NCI-H526 treated with DMSO at 0.1 percent for 48 hours (cell line): ENCODE measurements at regions not wholly inside any gene's neighbourhood (a gene's known extent, or its start where the extent isn't known, plus 50 kb on each side); places are given as distances from the start of the nearest gene placed in this dataset.

ENCODE experiments used
- DNase-seq: peaks from one replicate; lab custom pipeline; 2025; lab: John Stamatoyannopoulos, UW

DNA sequence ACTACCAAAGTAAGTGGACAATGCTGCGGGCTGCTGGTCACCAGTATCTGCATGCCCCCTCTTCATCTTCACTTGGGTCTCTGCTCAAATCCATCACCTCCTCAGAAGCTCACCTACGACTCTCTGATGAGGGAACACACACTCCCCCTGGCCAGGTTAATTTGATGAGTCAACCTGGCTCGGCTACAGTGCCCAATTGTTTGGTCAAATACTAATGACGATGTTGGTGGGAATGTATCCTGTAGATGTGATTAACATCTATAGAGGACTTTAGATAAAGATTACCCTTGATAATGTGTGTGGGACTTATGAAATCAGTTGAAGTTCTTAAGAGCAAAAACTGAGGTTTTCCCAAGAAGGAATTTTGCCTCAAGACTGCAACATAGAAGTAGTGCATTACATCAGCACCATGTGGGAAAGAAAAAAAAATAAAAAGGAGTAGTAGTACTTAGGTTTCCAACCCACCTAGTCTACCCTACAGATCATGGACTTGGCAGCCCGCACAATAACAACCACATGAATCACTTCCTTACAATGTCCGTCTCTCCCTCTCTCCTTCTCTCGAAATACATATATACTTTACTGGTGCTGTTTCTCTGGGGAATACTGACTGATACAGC is 467.3 kb downstream of the DNAH5 start:
- no peak for DNase-seq

DNA sequence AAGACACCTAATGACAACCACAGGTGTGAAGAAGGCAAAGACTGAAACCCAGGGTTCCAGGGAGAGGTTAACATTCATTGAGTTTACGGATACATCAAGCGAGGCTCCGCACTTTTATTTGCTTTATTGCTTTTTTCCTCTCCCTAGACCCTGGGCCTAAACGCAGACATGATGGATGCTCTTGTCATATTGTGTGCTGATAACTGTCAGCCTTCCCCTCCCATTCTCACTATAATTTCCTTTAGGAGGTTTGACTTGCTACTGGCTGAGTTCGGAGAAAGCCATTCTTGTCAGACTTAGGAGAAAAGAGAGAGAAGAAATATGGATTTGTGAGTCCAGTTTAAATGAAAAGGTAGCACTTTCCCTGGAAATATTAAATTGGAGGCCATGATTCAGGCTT is 471.6 kb downstream of the DNAH5 start:
- DNase-seq: no peak

DNA sequence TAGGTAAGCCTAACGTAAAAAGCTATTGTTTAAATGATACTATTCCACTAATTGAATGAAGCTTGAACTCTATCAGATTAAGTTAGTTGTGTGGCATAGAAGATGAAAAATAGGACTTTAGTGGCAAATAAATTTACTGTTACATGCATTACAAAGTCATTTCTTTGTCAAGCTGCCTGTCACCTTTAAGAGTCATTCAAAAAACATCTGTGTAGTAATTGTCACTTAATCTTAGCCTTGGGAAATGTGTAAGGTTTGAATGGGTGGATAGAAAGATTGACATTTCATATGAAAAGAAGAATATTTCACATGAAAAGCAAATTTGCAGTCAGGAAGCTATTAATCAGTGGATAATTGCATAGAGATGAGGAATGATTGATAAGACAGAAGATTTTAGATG is 473.5 kb downstream of the DNAH5 start:
- no peak for DNase-seq

DNA sequence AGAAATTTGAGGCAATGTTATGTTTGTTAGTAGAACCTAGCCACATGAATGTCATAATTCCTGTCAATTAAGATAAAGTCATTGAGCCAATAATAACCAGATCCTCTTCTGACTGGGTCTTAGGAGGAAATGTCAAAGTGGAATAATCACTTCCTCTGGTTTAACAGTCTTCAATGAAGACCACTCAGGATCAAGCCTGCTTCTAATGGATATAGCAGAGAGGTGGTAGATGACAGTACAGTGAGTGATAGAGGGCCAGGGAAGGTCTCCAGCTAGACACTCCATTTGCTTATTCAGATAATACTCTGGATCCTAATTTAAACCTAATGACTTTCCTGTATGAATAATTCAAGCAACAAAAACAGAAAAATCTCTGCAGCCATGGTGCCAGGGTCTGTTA is 474.2 kb downstream of the DNAH5 start:
- no peak for DNase-seq

DNA sequence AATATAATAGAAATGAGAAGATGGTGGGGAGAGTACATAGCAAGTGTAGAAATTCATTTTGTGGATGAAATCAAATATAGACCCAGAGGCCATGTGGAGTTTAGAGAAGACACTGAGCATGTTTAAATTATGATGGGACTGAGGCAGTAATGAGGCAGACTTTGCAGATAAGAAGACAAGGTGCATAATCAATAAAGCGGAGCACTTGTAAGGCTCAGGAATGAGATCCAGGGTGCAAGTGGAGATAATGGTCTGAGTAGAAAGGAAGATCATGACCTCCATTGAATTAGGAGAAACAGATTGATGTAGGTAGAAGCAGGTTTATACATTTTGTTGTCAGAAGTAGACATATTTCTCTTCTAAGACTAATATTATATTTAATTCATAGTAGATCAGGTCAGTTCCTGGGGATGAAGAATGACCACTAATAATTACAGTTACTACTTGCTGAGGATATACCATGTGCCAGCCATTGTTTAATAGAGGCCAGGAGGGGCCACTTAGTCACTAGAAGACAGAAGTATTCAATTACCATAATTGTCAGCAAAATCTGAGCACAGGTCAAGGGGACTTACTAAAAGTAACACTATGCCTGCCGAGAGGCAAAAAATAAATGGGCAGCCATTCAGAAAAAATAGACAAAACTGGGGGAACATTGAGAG is 479.8 kb downstream of the DNAH5 start:
- DNase-seq: no peak

DNA sequence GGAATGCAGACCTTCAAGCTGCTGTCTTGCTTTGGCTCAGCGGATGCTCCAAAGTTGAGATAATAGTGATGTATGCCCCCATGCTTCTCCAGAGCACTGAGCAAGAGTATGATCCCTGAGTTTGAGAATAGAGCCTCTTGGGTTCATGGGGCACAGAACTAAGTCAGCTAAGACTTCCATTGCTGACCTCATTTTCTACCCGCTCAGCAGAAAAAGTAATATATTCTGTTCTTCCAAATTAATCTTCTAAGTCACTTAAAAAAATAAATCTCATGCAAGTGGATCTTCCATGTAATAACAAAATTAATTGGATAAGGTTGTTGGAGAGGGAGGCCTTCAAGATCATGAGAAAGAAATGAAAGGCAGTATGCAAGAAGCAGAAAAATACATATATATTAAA is 483.9 kb downstream of the DNAH5 start:
- no peak for DNase-seq

DNA sequence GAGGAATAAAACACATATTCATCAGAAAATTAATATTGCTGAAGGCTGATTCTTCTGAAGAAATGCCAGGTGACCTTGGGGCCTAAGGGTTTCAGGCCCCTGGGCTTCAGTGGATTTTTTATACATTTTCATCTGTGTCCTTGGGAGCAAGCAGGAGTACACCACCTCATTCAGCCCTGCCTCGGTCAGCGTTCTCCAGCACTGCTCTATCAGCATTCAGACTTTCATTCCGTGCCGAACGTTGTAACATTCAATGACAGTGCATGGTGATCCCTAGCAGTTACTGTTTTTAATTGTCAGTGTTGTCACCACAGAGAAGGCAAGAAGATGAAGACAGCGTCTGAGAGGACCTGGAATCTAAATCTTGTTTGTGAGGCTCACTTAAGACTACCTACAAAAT is 490.4 kb downstream of the DNAH5 start:
- no peak for DNase-seq

DNA sequence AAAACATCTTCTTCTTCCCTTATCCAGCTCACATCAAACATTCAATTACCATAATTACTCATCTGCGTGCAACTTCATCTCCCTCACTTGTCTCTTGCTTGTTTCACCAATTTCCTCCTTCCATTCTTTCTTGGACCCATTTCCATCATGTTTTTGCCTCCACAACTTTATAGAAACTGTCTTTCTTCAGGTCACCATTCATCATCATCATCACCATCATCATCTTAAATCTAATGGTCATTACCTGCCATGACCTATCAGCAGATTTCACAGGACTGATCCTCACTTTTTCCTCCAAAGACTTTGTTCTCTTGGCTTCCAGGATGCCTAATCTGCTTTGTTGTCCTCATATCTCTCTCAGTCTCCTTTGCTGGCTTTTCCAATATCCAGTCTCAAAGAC is 495.6 kb downstream of the DNAH5 start:
- DNase-seq: no peak

DNA sequence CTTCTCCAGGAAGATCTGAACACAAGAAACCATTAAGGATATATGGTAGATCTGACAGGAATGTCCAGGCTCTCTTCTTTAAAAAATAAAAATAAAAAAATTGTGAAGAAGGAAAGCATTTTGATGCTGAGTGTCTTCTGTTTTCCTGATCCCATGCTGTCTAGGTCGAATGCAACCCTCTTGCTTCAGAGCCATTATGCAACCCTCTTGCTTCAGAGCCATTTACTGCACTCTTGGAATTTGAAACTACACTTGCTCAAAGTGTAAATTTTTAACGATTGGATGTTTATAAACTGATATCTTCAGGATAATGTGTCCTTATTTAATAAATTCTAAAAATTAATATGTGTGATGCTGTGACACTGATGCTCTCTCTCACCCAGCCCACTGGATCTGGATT is 505.1 kb downstream of the DNAH5 start:
- DNase-seq: no peak

DNA sequence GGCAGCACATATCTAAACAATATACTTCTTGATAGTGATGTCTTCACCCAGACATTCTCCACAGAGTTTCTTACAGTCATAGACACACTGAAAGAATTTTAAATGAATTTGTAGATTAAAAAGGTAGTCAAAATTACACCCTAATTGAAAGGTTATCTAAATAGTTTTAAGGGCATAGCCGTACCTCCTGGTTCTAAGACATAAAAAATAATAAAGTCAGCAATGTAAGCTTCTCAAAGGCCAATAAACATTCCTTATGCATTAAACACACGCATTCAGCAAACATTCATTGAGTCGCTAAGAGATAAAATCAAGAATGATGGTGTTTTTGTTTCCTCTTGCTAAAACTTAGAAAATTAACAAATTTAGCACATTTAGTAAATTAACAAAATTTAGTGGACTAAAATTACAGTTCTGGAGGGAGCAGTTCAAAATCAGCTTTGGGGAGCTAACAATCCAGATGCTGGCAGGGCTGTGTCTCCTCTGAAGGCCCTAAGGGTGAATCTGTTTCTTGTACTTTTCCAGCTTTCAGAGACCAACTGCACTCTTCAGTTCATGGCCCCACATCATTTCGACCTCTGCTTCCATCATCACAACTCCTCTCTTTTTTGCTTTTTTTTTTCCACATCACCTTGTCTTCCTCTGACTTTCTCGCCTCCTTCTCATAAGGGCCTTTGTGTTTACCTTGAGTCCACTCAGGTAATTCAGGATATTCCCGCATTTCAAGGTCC is 516.5 kb downstream of the DNAH5 start:
- no peak for DNase-seq

DNA sequence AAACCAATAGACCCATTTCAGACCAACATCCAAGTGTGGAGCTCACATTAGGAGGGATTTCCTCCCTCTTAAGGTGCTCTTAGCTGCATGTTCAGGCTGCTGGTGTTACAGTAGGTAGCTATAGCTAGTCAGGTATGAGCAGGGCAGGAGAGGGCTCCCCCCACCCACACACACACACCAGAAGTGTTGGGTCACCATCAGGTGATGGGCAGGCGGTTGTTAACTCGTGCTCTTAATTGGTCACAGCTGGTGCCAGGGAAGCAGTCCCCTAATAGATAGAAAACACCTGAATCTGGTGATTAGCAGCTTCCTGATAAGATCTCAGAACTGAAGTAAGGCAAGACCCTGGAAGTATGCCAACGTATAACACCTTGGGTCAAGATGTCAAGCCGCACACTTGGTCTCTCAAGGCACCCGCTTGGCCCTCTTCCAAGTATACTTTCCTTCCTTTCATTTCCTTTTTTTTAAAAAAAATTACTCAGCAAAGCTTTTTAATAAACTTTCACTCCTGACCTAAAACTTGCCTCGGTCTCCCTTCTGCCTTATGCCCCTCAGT is 532.4 kb downstream of the DNAH5 start:
- no peak for DNase-seq

DNA sequence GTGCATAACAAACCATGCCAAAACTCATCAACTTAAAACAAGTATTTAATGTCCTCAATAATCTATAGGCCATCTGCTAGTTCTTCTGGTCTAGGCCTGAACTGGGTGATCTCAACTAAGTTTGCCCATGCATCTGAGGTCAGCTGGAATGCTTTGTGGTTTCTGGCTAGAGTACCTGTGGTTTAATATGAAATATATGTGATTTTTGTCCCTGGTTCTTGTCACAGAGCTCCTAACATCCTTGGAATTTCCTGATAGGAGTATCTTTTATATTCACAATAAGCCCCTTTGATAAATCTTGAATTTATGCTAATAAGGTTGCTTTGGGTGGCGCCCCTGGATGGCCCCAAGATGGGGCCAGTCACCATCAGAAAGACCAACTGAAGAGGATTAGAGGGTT is 535.9 kb downstream of the DNAH5 start:
- DNase-seq: no peak

DNA sequence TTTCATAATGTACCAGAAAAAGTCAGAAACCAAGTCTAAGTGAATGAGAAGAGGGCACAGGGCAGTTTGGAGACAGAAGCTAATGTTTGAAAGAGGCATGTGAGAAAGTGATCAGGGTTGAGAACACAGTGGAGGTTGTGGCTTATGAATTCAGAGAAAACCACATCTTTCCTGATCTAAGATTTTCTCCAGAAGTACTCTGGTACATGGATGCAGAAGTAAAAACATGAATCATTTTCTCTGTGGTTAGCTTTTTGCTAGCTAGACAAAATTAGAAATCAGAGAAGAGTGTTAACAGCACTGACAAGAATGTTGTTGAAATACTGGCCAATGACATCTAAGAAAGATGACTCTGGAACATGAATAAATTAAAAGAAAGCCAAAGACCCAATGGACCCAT is 541.1 kb downstream of the DNAH5 start:
- DNase-seq: no peak

DNA sequence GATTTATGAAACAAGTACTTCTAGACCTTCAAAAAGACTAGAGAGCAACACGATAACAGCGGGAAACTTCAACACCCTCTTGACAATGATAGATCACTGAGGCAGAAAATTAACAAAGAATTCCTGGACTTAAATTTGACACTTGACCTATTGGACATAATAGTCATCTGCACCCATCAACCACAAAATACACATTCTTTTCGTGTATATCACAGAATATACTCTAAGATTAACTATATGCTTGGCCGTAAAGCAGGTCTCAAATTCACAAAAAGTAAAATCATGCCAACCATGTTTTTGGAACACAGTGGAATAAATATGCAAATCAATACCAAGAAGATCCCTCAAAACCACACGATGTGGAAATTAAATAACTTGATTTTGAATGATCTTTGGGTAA is 559.4 kb downstream of the DNAH5 start:
- no peak for DNase-seq

DNA sequence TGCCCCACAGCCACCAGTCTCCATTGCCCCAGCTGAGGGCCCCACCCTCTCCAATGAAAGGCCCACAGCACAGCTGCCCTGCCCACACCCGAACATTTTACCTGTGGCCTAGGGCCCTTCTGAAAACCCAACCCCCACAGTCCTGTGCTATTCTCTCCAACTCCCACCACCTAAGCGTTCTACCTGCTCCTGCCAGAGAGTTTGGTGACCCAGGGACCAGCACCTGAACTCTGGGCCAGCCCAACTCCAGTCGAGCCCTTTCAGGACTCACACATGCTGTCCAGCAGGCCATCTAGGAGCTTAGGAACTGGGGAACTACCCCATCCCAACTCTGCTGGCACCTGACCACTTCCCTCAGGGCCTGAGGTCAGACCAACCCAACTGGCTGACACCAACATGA is 562.3 kb downstream of the DNAH5 start:
- no peak for DNase-seq

DNA sequence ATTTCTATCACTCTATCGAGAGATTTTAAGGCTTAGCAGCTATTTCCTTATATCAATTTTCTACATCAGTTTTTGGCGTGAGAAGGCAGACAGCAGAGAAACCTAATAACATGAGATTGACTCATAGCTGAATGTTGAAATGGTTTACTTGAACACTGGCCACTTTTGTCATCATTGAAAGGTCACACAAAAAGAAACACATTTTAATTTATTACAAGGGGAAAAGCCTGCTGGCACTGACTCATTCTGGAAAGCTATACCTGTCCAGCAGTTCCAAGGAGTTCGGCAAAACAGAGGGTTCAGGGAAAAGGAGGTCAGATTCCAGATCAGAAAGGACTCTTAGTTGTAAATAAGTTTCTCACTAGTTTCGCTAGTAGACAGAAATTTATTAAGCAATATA is 566.4 kb downstream of the DNAH5 start:
- no peak for DNase-seq

DNA sequence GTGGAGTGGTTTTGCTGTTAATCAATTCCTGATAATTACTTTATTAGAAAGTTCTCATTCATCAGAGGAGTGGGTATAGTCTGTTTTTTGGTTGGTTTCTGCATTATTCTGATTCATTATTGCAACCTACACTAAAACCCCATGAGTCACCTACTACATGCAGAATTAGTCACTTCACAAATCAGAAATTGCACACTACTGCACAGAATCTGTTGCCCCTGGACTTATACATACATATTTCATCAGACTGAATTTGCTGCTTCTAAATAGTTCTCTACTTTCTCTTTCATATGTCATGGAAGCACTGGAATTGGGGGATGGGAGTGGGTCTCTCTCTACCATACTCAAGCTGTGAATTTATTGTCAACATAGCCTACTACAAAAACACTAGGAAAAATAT is 585.1 kb downstream of the DNAH5 start:
- DNase-seq: no peak

DNA sequence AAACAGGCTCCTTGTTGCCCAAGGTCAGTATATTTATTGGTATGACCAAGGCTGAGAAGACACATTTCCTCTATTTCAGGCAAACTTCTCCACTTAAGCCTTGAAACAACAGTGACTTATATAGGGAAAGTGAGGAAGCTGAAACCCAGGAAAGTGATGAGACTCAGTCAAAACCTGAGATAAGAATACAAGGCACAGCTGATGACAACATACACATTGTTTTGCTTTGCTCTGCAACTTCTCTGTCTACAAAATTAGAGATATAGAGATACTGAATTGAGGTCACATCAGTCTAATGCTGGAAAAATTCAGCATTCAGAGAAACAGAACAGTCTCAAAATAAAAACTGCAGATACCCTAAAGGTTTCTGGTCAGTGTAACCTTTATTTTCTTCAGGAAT is 586.1 kb downstream of the DNAH5 start:
- no peak for DNase-seq

DNA sequence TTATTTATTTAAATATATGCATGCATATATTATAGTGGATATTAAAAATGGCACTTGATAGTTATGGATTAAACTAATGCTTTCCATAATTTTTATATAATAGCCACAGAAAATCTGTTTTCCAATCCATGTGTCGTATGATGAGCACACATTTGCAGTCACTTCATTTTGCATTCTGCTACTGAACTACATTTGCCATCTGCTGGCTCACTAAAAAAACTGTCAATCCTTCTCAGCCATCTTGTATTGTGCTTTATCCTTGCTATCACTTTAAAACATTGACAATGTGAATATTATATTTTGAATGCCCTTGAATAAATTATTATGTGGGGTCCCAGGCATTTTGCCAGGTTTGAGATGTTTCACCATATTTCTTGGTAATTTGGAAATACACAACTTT is 586.6 kb downstream of the DNAH5 start:
- no peak for DNase-seq

DNA sequence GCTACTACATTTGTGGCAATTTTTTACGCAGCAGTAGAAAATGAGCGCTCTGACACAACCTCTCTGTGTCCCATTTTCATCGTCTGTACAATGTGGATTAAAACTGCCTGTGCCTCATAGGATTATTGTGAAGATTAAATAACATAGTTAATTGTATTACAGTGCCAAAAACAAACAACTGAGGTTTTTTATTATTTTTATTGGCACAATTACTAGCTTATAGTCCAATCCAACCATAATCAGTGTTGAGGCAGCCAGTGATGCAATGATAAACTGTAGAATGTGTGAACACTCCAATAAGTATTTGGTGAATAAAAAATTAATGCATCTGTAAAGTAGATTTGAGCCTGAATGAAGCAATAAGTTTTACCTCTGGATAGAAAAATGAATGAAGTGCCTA is 588.3 kb downstream of the DNAH5 start:
- no peak for DNase-seq

DNA sequence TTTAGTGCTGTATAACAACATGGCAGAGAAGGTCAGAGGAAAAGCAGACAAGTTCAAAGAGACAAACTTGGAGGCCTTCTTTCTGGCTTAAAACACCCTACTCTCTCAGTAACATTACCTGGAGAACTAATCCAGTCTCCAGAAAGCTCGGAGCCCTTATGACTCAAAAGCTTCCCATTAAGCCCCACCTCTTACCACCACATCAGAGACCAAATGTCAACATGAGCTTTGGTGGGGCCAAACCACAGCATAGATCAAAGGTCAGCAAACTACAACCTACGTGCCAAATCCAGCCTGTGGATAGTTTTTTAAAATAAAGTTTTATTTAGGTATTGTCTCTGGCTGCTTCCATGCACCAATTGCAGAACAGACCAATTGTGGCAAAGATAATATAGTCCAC is 589.9 kb downstream of the DNAH5 start:
- DNase-seq: no peak

DNA sequence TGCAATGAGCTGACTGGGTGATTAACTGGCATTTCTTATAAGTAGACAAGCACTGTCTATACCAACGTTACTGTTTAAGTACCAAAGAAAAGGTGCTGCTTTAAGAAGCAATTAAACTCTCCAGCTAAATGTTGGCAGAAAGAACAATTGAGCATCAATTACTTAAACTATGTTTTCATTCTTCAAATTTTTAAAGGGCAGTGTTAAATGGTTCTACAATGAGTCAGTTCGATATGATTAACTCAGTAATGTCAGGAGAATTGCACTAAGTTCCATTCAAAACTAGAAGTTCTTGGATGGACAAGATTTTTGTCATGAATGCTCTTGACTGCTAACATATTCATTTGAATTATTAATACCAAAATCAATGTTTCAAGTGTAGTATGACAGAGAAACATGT is 593.7 kb downstream of the DNAH5 start:
- DNase-seq: no peak

DNA sequence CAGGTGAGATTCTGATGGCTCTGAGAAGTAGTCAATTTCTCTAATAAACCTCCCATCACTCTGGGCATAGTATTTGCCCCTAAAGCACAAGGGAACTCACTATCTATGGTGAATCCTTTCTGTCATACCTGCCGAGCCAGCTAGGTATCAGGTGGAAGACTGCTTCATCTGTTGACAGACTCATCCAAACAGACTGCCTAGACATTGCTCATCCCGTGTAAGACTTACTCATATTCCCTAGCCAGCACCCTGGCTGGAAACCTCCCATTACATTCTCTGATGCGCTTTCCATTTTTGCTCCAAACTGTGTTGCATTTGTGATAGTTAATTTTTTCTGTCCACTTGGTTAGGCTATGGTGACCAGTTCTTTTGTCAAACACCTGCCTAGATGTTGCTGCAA is 595.9 kb downstream of the DNAH5 start:
- no peak for DNase-seq
